GM12878 (cell line): ENCODE measurements at regions not wholly inside any gene's neighbourhood (a gene's known extent, or its start where the extent isn't known, plus 50 kb on each side); places are given as distances from the start of the nearest gene placed in this dataset.

ENCODE experiments used
- ATAC-seq: fragments of 200-7000 bp; cut with Tn5 transposase; 3 replicates; pipeline ENCODE4 v1.9.1; 2020; ENCODE audit warnings: mild to moderate bottlenecking, moderate library complexity
- BruUV-seq: library from RNA; stranded (reverse); fragments of 400-500 nt; replicated peaks from 2 replicates; lab custom pipeline; 2021; lab: Mats Ljungman, UMichigan
- CTCF ChIA-PET: fragments of 300-600 bp; sonication (Branson Sonifier 250); formaldehyde crosslinking; extraction: SDS; loops from one replicate; lab custom pipeline; 2021; ENCODE audit warnings: inconsistent platforms; lab: Yijun Ruan, JAX
- POLR2A ChIA-PET: fragments of 350-600 bp; formaldehyde crosslinking; extraction: SDS; loops from one replicate; lab custom pipeline; 2021; ENCODE audit warnings: inconsistent platforms; lab: Charles Lee
- RAD21 ChIA-PET: fragments of 300-600 bp; sonication (Branson Sonifier 250); formaldehyde crosslinking; loops from one replicate; lab custom pipeline; 2023; ENCODE audit warnings: antibody characterized with exemption; ENCODE audit not compliant: unreplicated experiment; lab: Charles Lee
- SMC1A ChIA-PET: fragments of 300-600 bp; sonication (Branson Sonifier 250); formaldehyde crosslinking; loops from one replicate; lab custom pipeline; 2023; ENCODE audit not compliant: unreplicated experiment, uncharacterized antibody; lab: Charles Lee
- DNase-seq: peaks from one replicate; pipeline ENCODE4 v3.0.0-alpha.2; 2011; ENCODE audit warnings: low read depth, low spot score
- FAIRE-seq: peaks from 3 replicates; lab custom pipeline; 2011; peaks lifted over from hg19 to GRCh38; lab: Jason Lieb, UNC
- H2AFZ ChIP-seq: 2 replicates; pipeline ENCODE4 v1.6.0; 2011; ENCODE audit warnings: low read depth, low read length, control low read depth; ENCODE audit not compliant: control insufficient read depth
- H3K27ac ChIP-seq: 2 replicates; pipeline ENCODE4 v1.5.1; 2011; ENCODE audit warnings: control low read depth; ENCODE audit not compliant: control insufficient read depth, insufficient read depth
- H3K27me3 ChIP-seq, 2 experiments: replicated peaks in 1 of 2; 2 replicates each; pipeline versions ENCODE4 v1.6.0 to v1.6.1; 2011; ENCODE audit warnings: low read length in 1 of 2; ENCODE audit not compliant: control insufficient read depth in 2 of 2, insufficient read depth in 2 of 2
- H3K36me3 ChIP-seq, 2 experiments: 2 replicates each; pipeline ENCODE4 v1.5.1; 2011; ENCODE audit warnings: low read length in 1 of 2; ENCODE audit not compliant: control insufficient read depth in 2 of 2, insufficient read depth in 2 of 2
- H3K4me1 ChIP-seq: 2 replicates; pipeline ENCODE4 v1.6.1; 2011; ENCODE audit warnings: mild to moderate bottlenecking, low read length, moderate library complexity, mixed read lengths; ENCODE audit not compliant: control insufficient read depth, insufficient read depth
- H3K4me2 ChIP-seq: 2 replicates; pipeline ENCODE4 v1.6.0; 2011; ENCODE audit warnings: control low read depth; ENCODE audit not compliant: control insufficient read depth, insufficient read depth
- H3K4me3 ChIP-seq: fragments of 200-600 bp; sonication (generic); 2 replicates; pipeline ENCODE4 v1.5.1; 2016
- H3K79me2 ChIP-seq: 2 replicates; pipeline ENCODE4 v1.6.0; 2011; ENCODE audit warnings: low read length; ENCODE audit not compliant: control insufficient read depth, insufficient read depth
- H3K9ac ChIP-seq: 2 replicates; pipeline ENCODE4 v1.8.0; 2011; ENCODE audit warnings: low read length, control low read depth, mixed read lengths; ENCODE audit not compliant: control insufficient read depth, insufficient read depth
- H3K9me3 ChIP-seq: replicated peaks from 3 replicates; pipeline ENCODE4 v1.5.1; 2011; ENCODE audit warnings: mild to moderate bottlenecking, low read length; ENCODE audit not compliant: control insufficient read depth, insufficient read depth
- H4K20me1 ChIP-seq: 2 replicates; pipeline ENCODE4 v1.6.0; 2011; ENCODE audit not compliant: control insufficient read depth, insufficient read depth
- CHD2 ChIP-seq: IDR thresholded peaks from 2 replicates; pipeline ENCODE4 v1.6.1; 2011; ENCODE audit warnings: low read depth, low read length, improper control_type of control experiment, borderline replicate concordance
- CHD4 ChIP-seq: fragments of 200-600 bp; sonication (generic); IDR thresholded peaks from 2 replicates; pipeline ENCODE4 v1.6.1; 2016; ENCODE audit warnings: mild to moderate bottlenecking
- E2F4 ChIP-seq: IDR thresholded peaks from 2 replicates; pipeline ENCODE4 v1.6.1; 2012; ENCODE audit warnings: low read depth, low read length, improper control_type of control experiment
- ETV6 ChIP-seq, 2 experiments: fragments of 450-650 bp in 1 of 2; IDR thresholded peaks in 1 of 2; conservative IDR thresholded peaks in 1 of 2; 2 replicates each; pipeline ENCODE4 v1.6.1; 2014; ENCODE audit warnings: antibody characterized with exemption in 1 of 2, borderline replicate concordance in 1 of 2, low read depth in 1 of 2, mild to moderate bottlenecking in 1 of 2, moderate library complexity in 1 of 2
- IRF3 ChIP-seq: fragments of 450-650 bp; IDR thresholded peaks from 2 replicates; pipeline ENCODE4 v1.6.1; 2014; ENCODE audit warnings: mild to moderate bottlenecking
- MYB ChIP-seq: fragments of 150-350 bp; IDR thresholded peaks from 2 replicates; pipeline ENCODE4 v1.6.1; 2014; ENCODE audit warnings: mild to moderate bottlenecking, low read depth, low read length, borderline replicate concordance
- NBN ChIP-seq: fragments of 450-650 bp; IDR thresholded peaks from 2 replicates; pipeline ENCODE4 v1.6.1; 2016
- PBX3 ChIP-seq: IDR thresholded peaks from 2 replicates; pipeline ENCODE4 v1.6.1; 2011; ENCODE audit warnings: mild to moderate bottlenecking, low read depth, low read length, moderate library complexity; ENCODE audit not compliant: insufficient replicate concordance
- REST ChIP-seq: IDR thresholded peaks from 2 replicates; pipeline ENCODE4 v1.6.1; 2012; ENCODE audit warnings: mild to moderate bottlenecking, low read depth, low read length
- SREBF2 ChIP-seq: IDR thresholded peaks from 2 replicates; pipeline ENCODE4 v1.6.1; 2012; ENCODE audit warnings: mild to moderate bottlenecking, low read length
- TCF7 ChIP-seq: IDR thresholded peaks from 2 replicates; pipeline ENCODE4 v1.6.1; 2014; ENCODE audit warnings: antibody characterized with exemption, borderline replicate concordance
- WRNIP1 ChIP-seq: IDR thresholded peaks from 2 replicates; pipeline ENCODE4 v1.6.1; 2011; ENCODE audit warnings: low read depth, low read length, improper control_type of control experiment, borderline replicate concordance
- WGBS: methylation state at CpG from one replicate; pipeline ENCODE4 v1.1.6; 2016; ENCODE audit warnings: low lambda C conversion rate; ENCODE audit not compliant: insufficient replicate concordance, insufficient coverage; ENCODE audit errors: missing lambda C conversion rate; 5-methylcytosine and 5-hydroxymethylcytosine counted together
- in situ Hi-C: fragments of 300-500 bp; cut with MboI; formaldehyde crosslinking; loops from 9 replicates; pipeline ENCODE4 v1.14.3; 2018; ENCODE audit warnings: mixed read lengths
- intact Hi-C: fragments of 100-400 bp; cut with micrococcal nuclease; formaldehyde crosslinking; loops from one replicate; pipeline ENCODE4 v1.14.2; 2022; ENCODE audit not compliant: unreplicated experiment

GRCh38 chr1:81511281-81511680 is 289.5 kb upstream of the ADGRL2 start:
- ATAC-seq: no peak
- SMC1A ChIA-PET: no interaction called here
- H3K4me1 ChIP-seq: peaks cover under 1% of the 10 kb centered on the region; the same call in 1 of the 2 replicates
- H3K4me2 ChIP-seq: no peak overlapping the region
- intact Hi-C loops: no loop called here
- no peak overlapping the region for H3K27ac ChIP-seq
- no TSS peak for BruUV-seq
- no peak overlapping the region for H3K4me3 ChIP-seq
- POLR2A ChIA-PET: interaction anchor here (0.6 kb wide), 1 partner anchor 676 kb away, joined by 3 read pairs; no protein-coding TSS in a partner anchor
- CTCF ChIA-PET: interaction anchor here (0.7 kb wide), 2 partner anchors 27 to 29 kb away, joined by 3 to 4 read pairs; no protein-coding TSS in a partner anchor
- H3K9ac ChIP-seq: no peak overlapping the region
- RAD21 ChIA-PET: no interaction called here
- no peak overlapping the region for H2AFZ ChIP-seq
- WGBS: 81% methylated on average over 3 of the region's 3 CpGs
- no peak for FAIRE-seq
- H3K27me3 ChIP-seq: no peaks in the 10 kb centered on the region
- no peaks in the 10 kb centered on the region for H4K20me1 ChIP-seq
- DNase-seq: no peak
- H3K36me3 ChIP-seq: no peaks in the 10 kb centered on the region
- no peaks in the 10 kb centered on the region for H3K9me3 ChIP-seq
- in situ Hi-C loops: no loop called here
- H3K79me2 ChIP-seq: no peaks in the 10 kb centered on the region
- TF ChIP-seq PBX3: no peak
- no peak for TF ChIP-seq TCF7
- TF ChIP-seq MYB: no peak
- TF ChIP-seq CHD2: no peak
- TF ChIP-seq CHD4: no peak
- TF ChIP-seq WRNIP1: no peak
- TF ChIP-seq E2F4: no peak
- TF ChIP-seq ETV6 (conservative IDR thresholded peaks at IDR 0.05 in 1 of 2, IDR thresholded peaks at IDR 0.05 in 1 of 2; ENCODE audit: borderline replicate concordance in 1 of 2, low read depth in 1 of 2): no peak
- TF ChIP-seq NBN: no peak
- no peak for TF ChIP-seq SREBF2
- TF ChIP-seq REST: no peak
- no peak for TF ChIP-seq IRF3
